ENCODE measurements at regions not wholly inside any gene's neighbourhood (a gene's known extent, or its start where the extent isn't known, plus 50 kb on each side); places are given as distances from the start of the nearest gene placed in this dataset.
"Not testable (repeated sequence)": the region's sequence is repeated elsewhere in the genome, so short reads cannot be mapped to it uniquely, and the experiment has no call there.

DNA sequence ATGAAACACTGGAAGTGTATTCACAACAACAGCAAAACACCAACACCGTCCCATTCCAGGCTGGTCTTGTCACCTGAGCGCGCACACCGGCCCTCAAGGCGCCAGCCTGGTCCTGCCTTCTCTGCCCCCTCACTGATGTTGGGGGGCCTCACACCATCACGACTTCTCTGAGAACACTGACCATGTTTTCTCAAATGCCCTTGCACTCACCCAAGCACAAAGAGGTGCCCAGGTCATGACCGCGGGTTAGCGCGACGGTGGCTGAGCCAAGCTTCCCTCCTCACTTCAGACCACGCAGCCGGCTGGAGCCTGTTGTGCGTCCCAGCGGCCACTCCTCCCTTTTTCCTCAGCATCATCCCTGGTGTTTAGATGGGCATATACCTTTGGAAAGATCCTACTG, 101.3 kb upstream of the SALL3 start:
- no peak for DNase-seq

DNA sequence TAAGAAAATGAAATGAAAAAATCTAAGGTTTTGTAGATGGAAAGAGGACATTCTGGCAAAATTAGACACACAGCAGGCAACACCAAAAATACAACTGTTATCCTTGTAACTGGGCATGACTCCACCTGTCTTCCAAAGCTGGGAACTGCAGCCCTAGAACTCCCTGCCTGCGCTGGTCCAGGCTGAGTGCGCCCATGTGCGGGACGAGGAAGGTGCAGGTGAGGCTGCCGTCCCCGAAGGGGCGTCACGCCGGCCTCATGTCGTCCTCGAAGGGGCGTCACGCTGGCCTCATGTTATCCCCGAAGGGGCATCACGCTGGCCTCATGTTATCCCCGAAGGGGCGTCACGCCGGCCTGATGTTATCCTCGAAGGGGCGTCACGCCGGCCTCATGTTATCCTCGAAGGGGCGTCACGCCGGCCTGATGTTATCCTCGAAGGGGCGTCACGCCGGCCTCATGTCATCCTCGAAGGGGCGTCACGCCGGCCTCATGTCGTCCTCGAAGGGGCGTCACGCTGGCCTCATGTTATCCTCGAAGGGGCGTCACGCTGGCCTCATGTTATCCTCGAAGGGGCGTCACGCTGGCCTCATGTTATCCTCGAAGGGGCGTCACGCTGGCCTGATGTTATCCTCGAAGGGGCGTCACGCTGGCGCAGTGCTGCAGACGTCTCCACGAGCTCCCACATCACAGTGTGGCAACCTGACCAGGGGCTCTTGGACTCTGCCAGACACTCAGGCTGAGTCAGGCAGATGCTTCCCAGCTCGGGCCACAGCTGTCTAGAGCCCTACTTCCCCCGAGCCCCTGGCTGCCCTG, 100.3 kb upstream of the SALL3 start:
- not testable (repeated sequence) for DNase-seq

DNA sequence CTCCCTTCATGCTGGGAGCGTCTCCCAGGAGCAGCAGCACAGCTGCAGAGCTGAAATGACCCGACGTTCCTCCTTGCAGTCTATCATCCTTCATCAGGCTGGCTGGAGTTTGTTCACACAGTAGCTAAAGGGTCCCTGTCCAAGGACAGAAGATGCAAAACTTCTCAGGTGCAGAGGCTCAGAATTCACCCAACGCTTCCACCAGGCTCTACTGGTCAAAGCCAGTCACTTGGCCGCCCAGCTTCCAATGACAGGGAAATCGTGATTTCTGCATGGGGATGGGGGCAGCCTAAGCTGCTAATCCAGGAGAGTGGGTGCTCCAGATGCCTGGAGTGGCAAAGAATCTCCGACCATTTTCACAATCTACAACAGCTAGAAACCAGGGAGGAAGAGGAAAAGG, 97.0 kb upstream of the SALL3 start:
- no peak for DNase-seq

DNA sequence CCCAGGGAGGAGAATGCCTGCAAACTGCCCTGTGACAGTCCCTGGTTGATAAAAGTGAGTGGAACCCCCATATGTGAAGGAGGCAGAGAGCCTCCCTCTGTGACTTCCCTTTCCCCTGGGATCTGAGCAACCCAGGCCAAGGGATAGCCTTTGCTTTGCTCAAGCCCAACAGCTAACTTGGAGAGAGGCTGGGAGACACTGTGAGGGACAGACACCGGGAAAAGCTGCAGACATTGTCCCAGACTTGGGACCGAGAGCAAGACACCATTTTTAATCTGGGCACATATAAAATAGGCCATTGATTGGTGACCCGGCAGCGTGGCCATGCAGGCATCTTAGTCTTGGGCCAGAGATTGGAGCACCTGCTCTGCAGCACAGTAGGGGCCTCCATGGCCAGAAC, 96.1 kb upstream of the SALL3 start:
- DNase-seq = no peak

DNA sequence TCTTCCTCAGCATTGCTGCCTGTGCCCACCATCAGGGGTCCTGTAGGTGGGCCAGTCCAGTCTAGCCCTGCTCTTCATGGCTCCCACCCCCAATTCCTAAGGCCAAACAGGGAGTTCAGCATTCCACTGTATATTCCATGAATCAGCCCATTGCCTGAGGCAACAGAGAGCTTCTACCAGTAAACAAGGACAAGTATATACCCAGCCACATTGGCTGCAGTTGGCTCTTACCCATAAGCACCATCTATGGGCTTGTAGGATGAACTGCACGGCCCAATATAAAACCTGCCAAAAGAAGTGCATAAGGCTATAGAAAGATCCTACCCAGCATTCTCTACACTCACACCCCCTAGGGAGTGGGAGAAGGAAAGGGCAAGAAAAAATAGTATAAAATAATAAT, 95.1 kb upstream of the SALL3 start:
- no peak for DNase-seq

DNA sequence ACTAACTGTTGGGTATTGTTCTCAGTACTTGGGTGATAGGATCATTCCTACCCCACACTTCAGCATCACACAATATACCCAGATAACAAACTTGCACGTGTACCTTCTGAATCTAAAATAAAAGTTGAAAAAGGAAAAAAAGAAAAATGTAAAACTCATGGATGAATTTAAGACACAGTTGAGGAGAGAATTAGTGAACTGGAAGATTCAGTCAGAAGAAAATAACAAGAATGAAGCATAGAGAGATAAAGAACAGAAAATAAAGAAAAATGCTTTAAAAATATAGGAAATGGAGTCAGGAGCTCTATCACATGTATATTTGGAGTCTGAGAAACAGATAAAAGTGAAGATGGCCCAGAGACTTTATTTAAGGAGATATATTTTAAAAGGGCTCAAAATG, 90.4 kb upstream of the SALL3 start:
- no peak for DNase-seq

DNA sequence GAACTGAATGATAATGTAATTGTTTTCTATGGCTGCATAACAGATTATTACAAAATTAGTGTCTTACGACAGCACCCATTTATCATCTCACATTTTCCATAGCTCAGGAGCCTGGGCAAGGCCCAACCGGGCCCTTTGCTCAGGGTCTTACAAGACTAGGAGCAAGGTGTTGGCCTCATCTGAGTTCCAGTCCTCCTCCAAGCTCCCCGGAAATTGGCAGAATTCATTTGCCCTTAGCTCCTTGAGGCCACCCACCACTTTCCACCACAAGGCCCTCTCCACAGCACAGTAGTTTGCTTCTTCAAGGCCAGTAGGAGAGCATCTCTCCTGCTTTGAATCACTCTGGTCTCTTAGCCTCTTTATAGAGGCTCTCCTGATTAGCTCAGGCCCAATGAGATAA, 89.2 kb upstream of the SALL3 start:
- no peak for DNase-seq

DNA sequence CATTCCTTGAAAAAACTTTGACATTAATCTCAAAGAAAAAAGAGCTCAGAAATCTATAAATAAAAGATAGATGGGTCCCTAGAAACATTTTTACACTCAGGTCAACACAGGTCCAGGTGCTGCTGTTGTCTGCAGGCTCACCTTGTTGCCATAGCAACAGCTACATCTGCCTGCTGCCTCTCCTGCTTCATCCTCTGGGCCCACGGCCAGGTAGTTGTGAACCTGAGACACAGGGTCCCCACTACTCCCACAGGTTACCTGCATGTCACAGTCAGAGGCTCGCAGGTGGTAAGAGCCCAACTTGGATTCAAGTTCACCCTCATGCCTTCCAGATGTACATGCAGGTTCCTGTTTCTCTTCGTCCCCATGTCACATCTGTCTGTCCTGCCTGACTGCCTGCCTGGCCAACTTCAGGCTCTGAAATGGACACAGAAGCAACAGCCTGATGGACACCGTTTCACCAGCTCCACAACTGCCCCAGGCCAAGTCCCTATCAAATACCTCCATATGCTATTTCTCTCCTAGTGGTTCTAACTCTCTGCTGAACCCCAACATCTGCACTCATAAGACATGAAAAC, 88.3 kb upstream of the SALL3 start:
- peak; percentile 48 for DNase-seq

DNA sequence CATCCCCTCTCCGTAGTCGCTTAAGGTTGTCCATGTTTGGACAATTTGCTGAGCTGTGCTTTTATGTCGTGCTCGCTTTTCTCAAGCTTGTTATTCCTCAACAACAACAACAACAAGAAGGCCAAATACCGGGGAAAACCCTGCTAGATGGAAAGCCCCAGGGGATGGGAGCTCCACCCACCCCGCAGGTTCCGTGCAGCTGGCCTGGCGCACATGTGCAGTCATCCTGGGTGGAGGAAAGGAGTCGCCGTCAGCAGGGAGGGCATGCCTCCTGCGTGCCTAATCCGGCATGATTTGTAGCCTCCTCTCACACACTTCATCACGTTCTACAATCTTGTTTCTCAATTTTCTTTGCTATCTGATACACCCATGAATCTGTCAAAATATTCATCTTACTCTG, 87.4 kb upstream of the SALL3 start:
- no peak for DNase-seq

DNA sequence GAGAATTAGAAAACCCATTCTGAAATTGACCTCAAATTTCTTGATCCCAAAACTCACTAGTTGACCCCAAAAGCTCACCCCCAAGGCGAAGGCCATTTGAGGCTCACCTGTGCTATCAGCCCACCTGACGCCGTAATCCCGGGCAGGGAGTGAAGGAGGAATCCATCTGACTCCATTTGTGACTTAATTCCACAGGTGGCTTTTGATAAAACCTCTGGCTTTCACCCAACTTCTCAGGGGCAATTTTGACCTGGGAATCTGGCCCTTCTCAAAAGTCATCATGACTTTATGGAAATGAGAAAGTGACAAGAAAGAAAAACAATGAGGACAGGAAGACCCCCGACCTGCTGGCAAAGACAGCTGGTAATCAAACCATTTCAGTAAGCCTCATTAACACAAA, 86.9 kb upstream of the SALL3 start:
- DNase-seq = no peak

DNA sequence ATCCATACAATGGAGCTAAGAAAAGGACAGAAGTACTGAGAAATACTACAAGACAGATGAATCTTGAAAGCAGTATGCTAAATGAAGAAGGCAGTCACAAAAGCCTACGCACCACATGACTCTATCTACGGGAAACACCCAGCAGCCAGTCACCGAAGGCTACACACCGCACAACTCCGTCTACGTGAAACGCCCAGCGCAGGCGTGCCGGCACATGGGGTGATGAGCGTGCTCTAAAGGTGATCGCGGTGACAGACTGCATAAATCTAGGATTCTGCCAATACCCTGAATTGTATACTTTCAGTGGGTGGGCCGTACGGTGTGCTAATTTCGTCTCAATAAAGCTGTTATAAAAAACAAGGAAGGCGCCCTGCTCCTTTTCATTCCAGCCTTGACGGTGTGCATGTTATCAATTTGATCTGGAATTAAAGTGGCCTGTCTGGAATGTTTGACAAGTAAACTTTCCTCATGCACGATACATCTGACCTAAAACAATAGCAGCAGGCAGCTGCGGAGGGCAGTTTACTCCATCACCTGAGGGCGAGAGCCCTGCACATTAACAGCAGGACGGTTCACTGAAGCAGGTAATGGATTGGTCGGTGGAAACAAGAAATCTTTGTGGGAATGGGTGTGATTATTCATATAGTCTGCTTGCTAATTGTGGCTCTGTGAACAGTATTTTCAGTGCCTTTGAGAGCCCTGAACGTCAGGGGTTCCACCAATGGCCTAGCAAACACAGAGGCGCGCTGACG, 86.2 kb upstream of the SALL3 start:
- DNase-seq = no peak

DNA sequence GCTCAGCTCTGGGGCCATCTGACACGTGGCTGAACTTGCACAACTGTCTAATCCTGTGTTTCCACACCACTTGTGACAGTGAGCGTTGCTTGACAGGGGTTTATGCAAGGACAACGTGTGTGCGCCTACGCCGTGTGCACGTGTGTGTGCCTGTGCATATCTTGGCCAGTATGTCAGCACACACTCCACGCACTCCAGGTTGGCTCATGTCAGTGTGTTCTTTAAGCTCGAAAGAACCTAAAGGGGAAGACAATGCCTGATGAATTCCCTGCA, 85.6 kb upstream of the SALL3 start:
- no peak for DNase-seq

DNA sequence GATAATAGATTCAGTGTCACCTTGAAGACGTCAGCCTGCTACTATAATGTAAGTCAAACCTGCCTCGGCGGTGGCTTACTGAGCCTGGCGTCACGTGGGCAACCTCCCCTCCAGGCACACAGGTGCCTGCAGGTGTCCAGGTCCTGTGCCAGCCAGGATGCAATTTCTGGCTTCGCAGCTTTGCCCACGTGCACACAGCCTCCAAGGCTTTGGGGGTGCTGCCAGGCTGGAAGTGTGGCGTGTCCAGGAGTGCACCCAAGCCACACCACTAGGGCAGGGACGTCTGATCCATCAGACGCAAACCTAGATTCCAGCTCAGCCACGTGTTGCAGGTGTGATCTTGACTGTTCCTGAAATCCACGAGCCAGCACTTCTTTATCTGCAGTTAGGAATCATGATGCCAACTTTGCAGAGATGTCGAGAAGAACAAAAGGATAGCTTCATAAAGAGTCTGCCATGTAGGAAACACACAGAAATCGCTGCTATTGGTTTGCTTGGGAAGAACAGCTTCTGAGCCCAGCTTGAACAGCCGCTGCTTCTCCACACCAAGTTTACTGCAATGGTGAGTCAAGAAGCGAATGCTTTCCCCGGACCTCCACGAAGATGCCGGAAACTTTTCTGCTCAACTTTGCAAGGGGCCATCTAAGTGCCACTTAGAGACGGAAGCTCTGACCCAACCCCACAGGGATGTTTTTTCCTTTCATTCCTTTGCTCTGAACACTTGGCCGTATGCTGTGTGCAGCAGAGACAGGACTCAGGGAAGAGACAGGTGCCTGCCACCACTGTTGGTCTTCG, 84.2 kb upstream of the SALL3 start:
- DNase-seq = no peak

DNA sequence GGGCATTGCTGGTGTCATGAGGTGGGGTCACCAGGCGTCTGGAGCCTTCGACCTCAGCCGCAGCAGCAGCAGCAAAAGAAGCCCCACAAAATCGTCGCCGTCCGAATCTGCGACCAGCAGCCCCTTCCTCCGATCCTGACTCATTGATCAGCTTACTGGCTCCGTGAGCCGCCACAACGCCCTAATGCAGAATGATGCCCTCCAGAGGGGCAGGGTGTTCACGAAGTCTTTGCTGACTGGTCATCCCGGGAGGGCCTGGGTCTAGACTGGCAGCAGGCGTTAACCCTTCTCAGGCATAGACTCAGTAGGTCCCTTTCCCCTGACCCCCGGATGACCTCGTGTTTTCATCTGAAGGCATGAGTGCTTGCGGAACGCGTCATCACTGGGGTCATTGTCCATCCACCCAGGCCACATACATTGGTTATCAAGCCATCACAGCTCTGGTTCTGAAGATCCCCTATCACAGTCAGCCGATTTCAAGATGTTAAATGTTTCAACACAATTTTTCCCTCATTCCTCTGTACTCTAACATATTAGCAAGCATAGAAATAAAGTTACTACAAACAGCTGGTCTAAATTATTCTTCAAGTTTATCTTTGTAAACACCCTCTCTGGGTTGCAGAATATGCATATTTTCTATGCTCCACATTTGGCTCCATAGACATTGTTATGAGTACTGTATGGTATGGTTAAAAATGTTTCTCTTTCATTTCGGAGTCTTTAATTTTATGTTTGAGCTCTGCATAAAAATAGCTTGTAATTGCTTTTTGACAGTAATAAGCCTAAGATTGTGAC, 83.3 kb upstream of the SALL3 start:
- no peak for DNase-seq

DNA sequence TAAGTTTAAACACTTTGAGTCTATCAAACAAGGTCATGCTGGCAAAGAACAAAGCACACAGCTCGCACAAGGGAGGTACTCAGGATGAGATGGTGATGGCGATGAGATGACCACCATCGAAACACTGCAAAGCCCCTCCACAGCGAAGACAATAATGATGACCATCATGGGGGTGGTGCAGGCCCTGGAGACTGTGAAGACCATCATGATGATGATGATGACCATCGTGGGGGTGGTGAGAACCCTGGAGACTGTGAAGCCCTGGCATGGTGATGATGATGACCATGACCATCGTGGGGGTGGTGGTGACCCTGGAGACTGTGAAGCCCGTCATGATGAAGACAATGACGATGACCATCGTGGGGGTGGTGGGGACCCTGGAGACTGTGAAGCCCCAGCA, 81.6 kb upstream of the SALL3 start:
- DNase-seq = no peak

DNA sequence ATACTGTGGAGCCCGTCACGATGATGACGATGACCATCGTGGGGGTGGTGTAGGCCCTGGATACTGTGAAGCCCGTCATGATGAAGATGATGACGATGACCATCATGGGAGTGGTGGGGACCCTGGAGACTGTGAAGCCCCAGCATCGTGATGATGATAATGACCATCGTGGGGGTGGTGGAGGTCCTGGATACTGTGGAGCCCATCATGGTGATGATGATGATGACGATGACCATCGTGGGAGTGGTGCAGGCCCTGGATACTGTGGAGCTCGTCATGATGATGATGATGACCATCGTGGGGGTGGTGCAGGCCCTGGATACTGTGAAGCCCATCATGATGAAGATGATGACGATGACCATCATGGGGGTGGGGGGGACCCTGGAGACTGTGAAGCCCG, 81.0 kb upstream of the SALL3 start:
- no peak for DNase-seq

DNA sequence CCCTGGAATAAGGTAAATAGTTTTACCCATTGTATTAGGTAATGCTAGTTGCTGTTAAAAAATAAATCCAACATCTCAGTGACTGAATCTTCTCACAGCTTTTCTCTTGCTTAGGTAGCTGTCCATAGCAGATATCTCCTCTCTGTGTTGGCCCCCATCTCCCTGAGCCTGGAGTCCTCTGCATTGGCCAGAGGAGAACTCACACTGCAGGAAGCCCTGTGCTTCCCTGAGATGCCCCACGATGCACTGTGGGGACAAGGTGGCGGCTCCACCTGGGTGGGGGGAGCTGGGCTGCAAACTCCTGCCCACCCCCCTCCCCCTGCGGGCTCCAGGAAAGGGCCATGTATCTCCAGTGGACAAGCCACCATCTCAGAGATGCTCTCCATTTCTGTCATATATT, 80.4 kb upstream of the SALL3 start:
- no peak for DNase-seq

DNA sequence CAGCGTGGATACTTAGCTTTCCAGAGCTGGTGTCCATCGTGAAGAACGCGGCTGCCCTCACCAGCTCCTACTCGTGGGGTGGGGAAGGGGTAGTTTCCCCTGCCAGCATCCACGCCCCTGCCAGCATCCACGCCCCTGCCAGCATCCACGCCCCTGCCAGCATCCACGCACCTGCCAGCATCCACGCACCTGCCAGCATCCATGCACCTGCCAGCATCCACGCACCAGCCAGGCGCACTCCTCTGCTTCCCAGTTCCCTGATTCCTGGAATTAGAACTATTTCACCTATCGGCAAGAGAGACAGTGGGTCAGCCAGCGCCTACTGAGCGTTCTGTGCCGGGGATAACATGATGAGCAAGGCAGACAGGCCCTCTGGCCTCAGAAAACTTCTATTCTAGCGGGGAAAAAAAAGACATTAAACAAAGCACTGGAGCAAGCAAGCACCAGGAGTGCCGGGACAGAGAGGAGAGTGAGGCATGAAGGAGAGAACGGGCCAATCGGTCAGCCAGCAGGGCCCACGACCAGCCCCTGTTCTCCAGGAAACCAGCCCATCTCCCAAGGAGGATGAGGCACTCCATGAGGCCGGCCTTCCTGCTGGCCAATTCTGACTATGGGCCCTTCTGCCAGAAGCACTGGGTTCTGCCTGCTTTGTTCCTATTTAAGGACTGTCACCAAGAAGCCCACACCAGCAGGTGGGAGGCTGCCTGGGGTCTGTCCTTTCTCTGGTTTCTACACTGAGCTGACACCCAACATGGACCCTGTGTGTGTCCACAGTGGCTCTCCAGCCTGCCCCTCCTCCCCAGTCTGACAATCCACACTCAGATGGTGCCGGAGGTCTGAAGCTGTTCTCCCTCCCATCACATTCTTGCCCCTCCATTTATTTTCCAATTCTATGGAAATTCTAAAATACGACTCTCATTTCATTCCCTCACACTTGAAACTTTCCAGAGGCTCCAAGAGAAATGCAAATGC, 78.4 kb upstream of the SALL3 start:
- no peak for DNase-seq

DNA sequence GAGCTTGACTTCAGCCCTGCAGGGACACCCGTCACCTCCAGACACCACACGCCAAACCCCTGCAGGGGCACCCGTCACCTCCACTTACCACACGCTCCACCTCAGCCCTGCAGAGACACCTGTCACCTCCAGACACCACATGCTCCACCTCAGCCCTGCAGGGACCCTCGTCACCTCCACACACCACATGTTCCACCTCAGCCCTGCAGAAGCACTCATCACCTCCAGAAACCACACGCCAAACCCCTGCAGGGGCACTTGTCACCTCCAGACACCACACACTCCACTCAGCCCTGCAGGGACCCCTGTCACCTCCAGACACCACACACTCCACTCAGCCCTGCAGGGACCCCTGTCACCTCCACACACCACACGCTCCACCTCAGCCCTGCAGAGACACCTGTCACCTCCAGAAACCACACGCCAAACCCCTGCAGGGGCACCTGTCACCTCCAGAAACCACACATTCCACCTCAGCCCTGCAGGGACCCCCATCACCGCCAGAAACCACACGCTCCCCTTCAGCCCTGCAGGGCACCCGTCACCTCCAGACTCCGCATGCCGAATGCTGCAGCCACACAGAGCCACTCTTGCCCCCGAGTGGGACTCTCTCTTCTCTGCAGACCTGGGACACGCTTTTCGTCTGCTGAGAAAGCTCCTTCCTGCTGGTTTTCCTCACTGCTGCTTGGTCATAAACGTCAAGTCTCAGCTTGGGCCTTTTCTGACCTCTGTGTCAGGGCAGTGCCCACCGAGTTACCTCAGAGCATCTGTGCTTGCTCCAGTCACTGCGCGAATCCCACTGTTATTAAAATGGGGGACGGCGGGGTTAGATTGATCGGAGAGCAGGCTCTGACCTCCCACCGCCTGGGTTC, 77.5 kb upstream of the SALL3 start:
- DNase-seq = no peak

DNA sequence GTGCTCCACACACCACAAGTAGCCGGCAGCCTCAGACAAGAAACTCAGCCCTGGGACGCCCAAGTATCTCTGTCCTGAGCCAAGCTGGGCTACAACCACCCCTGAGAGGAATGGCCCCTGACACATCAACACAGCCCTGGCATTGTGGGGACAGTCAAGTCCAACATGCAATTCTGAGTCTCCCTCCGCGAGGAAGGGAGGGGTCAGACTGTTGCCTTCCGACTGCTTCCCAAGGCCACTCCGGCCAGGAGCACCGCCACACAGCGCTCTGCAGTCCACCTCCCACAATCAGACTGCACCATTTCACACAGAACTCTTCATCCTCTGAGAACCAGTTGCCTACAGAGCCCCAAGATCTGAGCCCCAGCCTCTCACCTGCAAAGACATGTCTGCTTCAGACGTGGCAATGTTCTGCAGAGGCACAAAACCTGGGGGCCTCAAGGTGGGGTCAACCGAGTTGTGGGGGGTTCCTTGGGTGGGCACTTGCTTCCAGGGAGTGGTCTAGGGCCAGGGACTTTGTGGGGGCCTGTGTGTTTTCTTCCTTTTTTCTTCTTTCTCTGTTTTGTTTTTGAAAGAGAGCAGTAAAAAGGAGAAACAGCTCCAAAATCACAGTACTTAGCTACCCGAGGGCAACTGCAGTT, 76.7 kb upstream of the SALL3 start:
- DNase-seq = no peak

Data from DMS153 (cell line).